H1 (cell line): ENCODE measurements at regions not wholly inside any gene's neighbourhood (a gene's known extent, or its start where the extent isn't known, plus 50 kb on each side); places are given as distances from the start of the nearest gene placed in this dataset.

Source experiments
- ATF2 ChIP-seq: IDR thresholded peaks from 2 replicates; pipeline ENCODE4 v1.6.1; 2012; ENCODE audit warnings: low read length, inconsistent platforms
- CTCF ChIP-seq, 3 experiments: IDR thresholded peaks; 1 replicate in 2 of 3; 2 replicates in 1 of 3; pipeline versions ENCODE4 v1.5.1 to v1.6.1; 2011; ENCODE audit warnings: low read length in 3 of 3, mild to moderate bottlenecking in 3 of 3, inconsistent platforms in 2 of 3, low read depth in 1 of 3, moderate library complexity in 1 of 3; ENCODE audit not compliant: insufficient read depth in 1 of 3; ENCODE audit errors: control extremely low read depth in 1 of 3
- KDM1A ChIP-seq: fragments of 200-600, 300-600 bp; sonication (generic); IDR thresholded peaks from 2 replicates; pipeline ENCODE4 v1.7.1; 2016; ENCODE audit warnings: mild to moderate bottlenecking, low read length, borderline replicate concordance
- POLR2A ChIP-seq, 2 experiments: IDR thresholded peaks; 1 replicate in 1 of 2; 2 replicates in 1 of 2; pipeline ENCODE4 v1.6.1; 2011; ENCODE audit warnings: low read depth in 2 of 2, low read length in 2 of 2, mild to moderate bottlenecking in 2 of 2; ENCODE audit errors: control extremely low read depth in 1 of 2
- POLR2AphosphoS5 ChIP-seq: IDR thresholded peaks from 2 replicates; pipeline ENCODE4 v1.6.1; 2011; ENCODE audit warnings: low read depth, low read length
- RBBP5 ChIP-seq: IDR thresholded peaks from 2 replicates; pipeline ENCODE4 v1.7.1; 2012; ENCODE audit warnings: low read depth, mild to moderate bottlenecking, inconsistent platforms, low read length, moderate library complexity, borderline replicate concordance
- RFX5 ChIP-seq: IDR thresholded peaks from 2 replicates; pipeline ENCODE4 v1.6.1; 2011; ENCODE audit warnings: low read depth, low read length, improper control_type of control experiment, borderline replicate concordance
- SP2 ChIP-seq: IDR thresholded peaks from 2 replicates; pipeline ENCODE4 v1.6.1; 2012; ENCODE audit warnings: mild to moderate bottlenecking, low read length, inconsistent platforms
- TAF1 ChIP-seq: IDR thresholded peaks from 2 replicates; pipeline ENCODE4 v1.6.1; 2011; ENCODE audit warnings: mild to moderate bottlenecking, low read depth, low read length
- TF ChIP-seq, protein P1 (sequence below): IDR thresholded peaks from 2 replicates; pipeline ENCODE4 v1.6.1; 2011; ENCODE audit warnings: low read depth, mild to moderate bottlenecking, low read length; ENCODE audit not compliant: insufficient read depth

GRCh38 chr7:109498131-109498530 is 928.5 kb downstream of the DNAJB9 start:
- TF ChIP-seq POLR2A (IDR thresholded peaks at IDR 0.05; ENCODE audit: control extremely low read depth in 1 of 2, low read depth in 2 of 2, low read length in 2 of 2) (no peak), KDM1A (no peak), RBBP5 (no peak), TAF1 (no peak), CTCF (IDR thresholded peaks at IDR 0.05; ENCODE audit: control extremely low read depth in 1 of 3, insufficient read depth in 1 of 3, low read depth in 1 of 3, low read length in 3 of 3) (no peak), SP2 (no peak), POLR2AphosphoS5 (no peak), ATF2 (no peak), RFX5 (no peak)
- TF ChIP-seq, protein P1, sequence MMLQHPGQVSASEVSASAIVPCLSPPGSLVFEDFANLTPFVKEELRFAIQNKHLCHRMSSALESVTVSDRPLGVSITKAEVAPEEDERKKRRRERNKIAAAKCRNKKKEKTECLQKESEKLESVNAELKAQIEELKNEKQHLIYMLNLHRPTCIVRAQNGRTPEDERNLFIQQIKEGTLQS: no peak
